HG03095 (cell line): ENCODE measurements at regions not wholly inside any gene's neighbourhood (a gene's known extent, or its start where the extent isn't known, plus 50 kb on each side); places are given as distances from the start of the nearest gene placed in this dataset.

Source experiments
- ATAC-seq: cut with Tn5 transposase; IDR thresholded peaks from one replicate; pipeline ENCODE4 v1.9.1; 2021; ENCODE audit warnings: moderate library complexity; ENCODE audit not compliant: unreplicated experiment

- no peak for ATAC-seq
These were observed 49.7 kb upstream of the POMGNT2 start for GRCh38 chr3:43155464-43156121.
